PC-3 (cell line): ENCODE measurements at regions not wholly inside any gene's neighbourhood (a gene's known extent, or its start where the extent isn't known, plus 50 kb on each side); places are given as distances from the start of the nearest gene placed in this dataset.

Source experiments
- ATAC-seq: fragments of 200-7000 bp; cut with Tn5 transposase; 2 replicates; pipeline ENCODE4 v1.9.1; 2020; ENCODE audit warnings: mild to moderate bottlenecking, moderate library complexity
- BruUV-seq: library from RNA; stranded (reverse); fragments of 400-500 nt; replicated peaks from 2 replicates; lab custom pipeline; 2021; lab: Mats Ljungman, UMichigan
- CTCF ChIA-PET: fragments of 300-600 bp; sonication (Branson Sonifier 250); formaldehyde crosslinking; loops from one replicate; lab custom pipeline; 2022; ENCODE audit warnings: antibody characterized with exemption; lab: Charles Lee
- POLR2A ChIA-PET: fragments of 300-600 bp; sonication (Branson Sonifier 250); formaldehyde crosslinking; loops from one replicate; lab custom pipeline; 2022; ENCODE audit warnings: antibody characterized with exemption; ENCODE audit not compliant: unreplicated experiment; lab: Charles Lee
- DNase-seq: peaks from one replicate; pipeline ENCODE4 v3.0.0-alpha.2; 2015
- H2AFZ ChIP-seq: fragments of 300-600 bp; sonication (generic); 2 replicates; pipeline ENCODE4 v1.6.0; 2016; ENCODE audit warnings: antibody characterized with exemption, low read length
- H3F3A ChIP-seq: fragments of 300-600 bp; sonication (generic); one replicate; pipeline ENCODE4 v1.6.0; 2017; ENCODE audit warnings: antibody characterized with exemption, low read length, control low read depth, mild to moderate bottlenecking; ENCODE audit not compliant: unreplicated experiment
- H3K27ac ChIP-seq: fragments of 300-600 bp; sonication (generic); 2 replicates; pipeline ENCODE4 v1.5.1; 2016; ENCODE audit warnings: mild to moderate bottlenecking, low read length
- H3K27me3 ChIP-seq: fragments of 300-600 bp; sonication (generic); 2 replicates; pipeline ENCODE4 v1.6.1; 2016; ENCODE audit warnings: low read length, mixed read lengths
- H3K36me3 ChIP-seq: fragments of 300-600 bp; sonication (generic); 2 replicates; pipeline ENCODE4 v1.6.1; 2016; ENCODE audit warnings: low read depth, mixed run types, low read length, mixed read lengths
- H3K4me1 ChIP-seq: fragments of 300-600 bp; sonication (generic); 2 replicates; pipeline ENCODE4 v1.5.1; 2016; ENCODE audit warnings: low read length; ENCODE audit not compliant: insufficient read depth
- H3K4me2 ChIP-seq: fragments of 300-600 bp; sonication (generic); 2 replicates; pipeline ENCODE4 v1.6.0; 2016; ENCODE audit warnings: low read length
- H3K4me3 ChIP-seq: fragments of 300-600 bp; sonication (generic); 2 replicates; pipeline ENCODE4 v1.5.1; 2016; ENCODE audit warnings: mild to moderate bottlenecking, low read length, mixed read lengths
- H3K79me2 ChIP-seq: fragments of 300-600 bp; sonication (generic); 2 replicates; pipeline ENCODE4 v1.6.1; 2017; ENCODE audit warnings: low read length, mixed read lengths
- H3K9ac ChIP-seq: fragments of 300-600 bp; sonication (generic); 2 replicates; pipeline ENCODE4 v1.6.0; 2016; ENCODE audit warnings: mild to moderate bottlenecking, low read length
- H3K9me2 ChIP-seq: fragments of 300-600 bp; sonication (generic); replicated peaks from 2 replicates; pipeline ENCODE4 v1.6.1; 2016; ENCODE audit warnings: mixed run types, low read length, mixed read lengths
- H3K9me3 ChIP-seq: fragments of 300-600 bp; sonication (generic); 2 replicates; pipeline ENCODE4 v1.6.1; 2016; ENCODE audit warnings: low read length, mixed read lengths
- H4K20me1 ChIP-seq: fragments of 300-600 bp; sonication (generic); 2 replicates; pipeline ENCODE4 v1.6.1; 2016; ENCODE audit warnings: low read length, mixed read lengths
- EZH2 ChIP-seq: fragments of 300-600 bp; sonication (generic); IDR thresholded peaks from one replicate; pipeline ENCODE4 v1.6.1; 2017; ENCODE audit warnings: antibody characterized with exemption, mild to moderate bottlenecking, low read length; ENCODE audit not compliant: unreplicated experiment
- EZH2phosphoT487 ChIP-seq: fragments of 300-600 bp; sonication (generic); IDR thresholded peaks from 2 replicates; pipeline ENCODE4 v1.6.1; 2018; ENCODE audit warnings: mild to moderate bottlenecking, antibody characterized with exemption, low read length, borderline replicate concordance
- intact Hi-C: fragments of 100-400 bp; cut with micrococcal nuclease; formaldehyde crosslinking; loops from 2 replicates; pipeline ENCODE4 v1.9.0; 2023
- TF ChIP-seq, protein P1 (sequence below): fragments of 300-600 bp; sonication (generic); conservative IDR thresholded peaks from 2 replicates; pipeline ENCODE4 v1.5.1; 2017; ENCODE audit warnings: antibody characterized with exemption, low read depth, mild to moderate bottlenecking, low read length

DNA sequence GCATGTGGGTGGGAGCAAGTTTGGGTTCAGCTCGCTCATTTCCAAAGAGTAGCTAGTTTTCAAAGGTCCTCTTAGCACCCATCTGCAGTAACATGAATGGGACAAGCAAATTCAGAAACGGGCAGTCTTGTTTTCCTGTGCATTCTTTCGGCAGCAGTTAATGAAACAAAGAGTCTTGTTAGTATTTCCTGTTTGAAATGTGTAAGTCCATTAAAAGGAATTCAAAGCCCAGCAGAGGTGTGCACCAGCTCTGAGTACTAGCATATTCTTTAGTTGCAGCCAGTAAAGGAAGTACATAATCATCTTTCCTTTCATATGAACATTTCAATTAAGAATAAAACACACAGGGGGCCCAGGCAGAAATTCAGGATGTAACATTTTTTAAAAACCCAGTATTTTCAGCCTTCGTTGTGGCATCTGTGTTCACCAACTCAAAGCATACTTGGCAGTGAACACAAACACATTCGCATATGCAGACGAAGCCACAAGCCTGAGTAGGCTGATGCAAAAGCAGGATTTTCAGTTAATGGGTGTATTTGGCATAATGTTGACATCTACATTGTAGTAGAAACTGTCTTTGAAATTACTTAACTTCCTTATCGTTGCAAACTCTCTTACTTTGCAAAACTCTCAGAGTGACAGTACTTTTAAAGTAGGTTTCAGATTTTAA, 570.0 kb upstream of the FLRT2 start:
- no peak overlapping the region for H3K9ac ChIP-seq
- no peaks in the 10 kb centered on the region for H3K79me2 ChIP-seq
- peaks cover 4% of the 10 kb centered on the region; the same call in 1 of the 2 replicates for H3K9me3 ChIP-seq
- no peaks in the 10 kb centered on the region for H4K20me1 ChIP-seq
- no peak overlapping the region for H3K27ac ChIP-seq
- H3K27me3 ChIP-seq, result no peaks in the 10 kb centered on the region
- no peak for DNase-seq
- no peaks in the 10 kb centered on the region for H3K4me1 ChIP-seq
- CTCF ChIA-PET, result no interaction called here
- no peaks in the 10 kb centered on the region for H3K36me3 ChIP-seq
- H2AFZ ChIP-seq, result no peak overlapping the region
- no peak overlapping the region for H3K4me2 ChIP-seq
- TF ChIP-seq EZH2 (no peak), EZH2phosphoT487 (no peak)
- TF ChIP-seq, protein P1, sequence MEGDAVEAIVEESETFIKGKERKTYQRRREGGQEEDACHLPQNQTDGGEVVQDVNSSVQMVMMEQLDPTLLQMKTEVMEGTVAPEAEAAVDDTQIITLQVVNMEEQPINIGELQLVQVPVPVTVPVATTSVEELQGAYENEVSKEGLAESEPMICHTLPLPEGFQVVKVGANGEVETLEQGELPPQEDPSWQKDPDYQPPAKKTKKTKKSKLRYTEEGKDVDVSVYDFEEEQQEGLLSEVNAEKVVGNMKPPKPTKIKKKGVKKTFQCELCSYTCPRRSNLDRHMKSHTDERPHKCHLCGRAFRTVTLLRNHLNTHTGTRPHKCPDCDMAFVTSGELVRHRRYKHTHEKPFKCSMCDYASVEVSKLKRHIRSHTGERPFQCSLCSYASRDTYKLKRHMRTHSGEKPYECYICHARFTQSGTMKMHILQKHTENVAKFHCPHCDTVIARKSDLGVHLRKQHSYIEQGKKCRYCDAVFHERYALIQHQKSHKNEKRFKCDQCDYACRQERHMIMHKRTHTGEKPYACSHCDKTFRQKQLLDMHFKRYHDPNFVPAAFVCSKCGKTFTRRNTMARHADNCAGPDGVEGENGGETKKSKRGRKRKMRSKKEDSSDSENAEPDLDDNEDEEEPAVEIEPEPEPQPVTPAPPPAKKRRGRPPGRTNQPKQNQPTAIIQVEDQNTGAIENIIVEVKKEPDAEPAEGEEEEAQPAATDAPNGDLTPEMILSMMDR, result no peak
- no peaks in the 10 kb centered on the region for H3F3A ChIP-seq
- ATAC-seq, result no peak
- H3K9me2 ChIP-seq, result no peaks in the 10 kb centered on the region
- BruUV-seq, result no TSS peak
- POLR2A ChIA-PET, result no interaction called here
- no peak overlapping the region for H3K4me3 ChIP-seq
- intact Hi-C loops, result no loop called here

DNA sequence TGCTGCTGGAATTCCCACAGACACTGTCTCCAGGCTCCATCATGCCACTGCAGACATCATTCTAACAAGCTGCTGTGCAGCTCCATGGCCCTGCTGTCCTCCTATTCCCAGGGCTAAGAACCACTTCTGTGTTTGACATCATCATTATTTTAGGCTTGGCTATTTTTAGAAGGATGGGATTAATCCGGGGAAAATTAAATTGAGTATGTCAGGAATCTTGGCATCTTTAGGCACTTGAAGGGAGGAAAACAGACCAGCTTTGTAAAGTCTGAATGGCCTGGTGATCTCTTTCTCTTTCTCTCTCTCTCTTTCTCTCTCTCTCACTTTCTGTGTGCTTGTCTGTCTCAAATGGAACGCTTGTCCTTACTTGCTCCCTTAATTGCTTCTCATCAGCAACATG, 568.3 kb upstream of the FLRT2 start:
- H3K27me3 ChIP-seq, result no peaks in the 10 kb centered on the region
- no peak overlapping the region for H3K9ac ChIP-seq
- no peak overlapping the region for H3K27ac ChIP-seq
- H3K4me3 ChIP-seq, result no peak overlapping the region
- H4K20me1 ChIP-seq, result no peaks in the 10 kb centered on the region
- no peak overlapping the region for H2AFZ ChIP-seq
- no peaks in the 10 kb centered on the region for H3K36me3 ChIP-seq
- H3K79me2 ChIP-seq, result no peaks in the 10 kb centered on the region
- TF ChIP-seq EZH2 (no peak), EZH2phosphoT487 (no peak)
- TF ChIP-seq, protein P1, result no peak
- H3K4me2 ChIP-seq, result no peak overlapping the region
- H3K4me1 ChIP-seq, result no peaks in the 10 kb centered on the region
- ATAC-seq (no peak), DNase-seq (no peak)
- ChIA-PET CTCF (no interaction called here), POLR2A (no interaction called here)
- intact Hi-C loops, result no loop called here
- H3F3A ChIP-seq, result no peaks in the 10 kb centered on the region
- peaks cover 5% of the 10 kb centered on the region; the same call in 1 of the 2 replicates for H3K9me3 ChIP-seq
- no TSS peak for BruUV-seq
- H3K9me2 ChIP-seq, result no peaks in the 10 kb centered on the region

GRCh38 chr14:84963518-84963917, 566.4 kb upstream of the FLRT2 start:
- Histone ChIP-seq H3K9me3 (peaks cover 5% of the 10 kb centered on the region; the same call in 1 of the 2 replicates), H3K4me2 (no peak overlapping the region), H3K9me2 (no peaks in the 10 kb centered on the region), H3K27me3 (no peaks in the 10 kb centered on the region), H3K4me1 (no peaks in the 10 kb centered on the region), H3F3A (no peaks in the 10 kb centered on the region), H3K27ac (no peak overlapping the region), H2AFZ (no peak overlapping the region), H3K4me3 (no peak overlapping the region), H3K36me3 (no peaks in the 10 kb centered on the region), H3K9ac (no peak overlapping the region), H3K79me2 (no peaks in the 10 kb centered on the region), H4K20me1 (no peaks in the 10 kb centered on the region)
- ATAC-seq (no peak), DNase-seq (no peak)
- intact Hi-C loops, result no loop called here
- TF ChIP-seq EZH2 (no peak), EZH2phosphoT487 (no peak)
- TF ChIP-seq, protein P1, result no peak
- BruUV-seq, result no TSS peak
- ChIA-PET POLR2A (no interaction called here), CTCF (no interaction called here)
